Esophagus squamous epithelium (tissue), 5 donors: ENCODE measurements at regions not wholly inside any gene's neighbourhood (a gene's known extent, or its start where the extent isn't known, plus 50 kb on each side); places are given as distances from the start of the nearest gene placed in this dataset.

Experiments used
- DNase-seq: peaks from one replicate; lab custom pipeline; 2025; lab: John Stamatoyannopoulos, UW
- H3K27ac ChIP-seq, 4 donors: fragments of 200-600 bp; sonication (generic); one replicate each; pipeline ENCODE4 v1.5.1; 2016 to 2019; ENCODE audit warnings: mild to moderate bottlenecking in 1 of 4
- H3K27me3 ChIP-seq, 4 donors: fragments of 200-600 bp; sonication (generic); 1 replicate in 3 of 4; 2 replicates in 1 of 4; pipeline versions ENCODE4 v1.5.1 to v1.6.0; 2017 to 2021; ENCODE audit warnings: antibody characterized with exemption in 1 of 4
- H3K36me3 ChIP-seq, 3 donors: fragments of 200-600 bp; sonication (generic); one replicate each; pipeline ENCODE4 v1.5.1; 2016 to 2019
- H3K4me1 ChIP-seq, 3 donors: fragments of 200-600 bp; sonication (generic); one replicate each; pipeline ENCODE4 v1.5.1; 2017 to 2019
- H3K4me3 ChIP-seq, 4 donors: fragments of 200-600 bp; sonication (generic); 1 replicate in 3 of 4; 2 replicates in 1 of 4; pipeline ENCODE4 v1.5.1; 2016 to 2019; ENCODE audit warnings: mild to moderate bottlenecking in 2 of 4, moderate library complexity in 1 of 4
- H3K9me3 ChIP-seq, 3 donors: fragments of 200-600 bp; sonication (generic); one replicate each; pipeline ENCODE4 v1.5.1; 2016 to 2019
- CTCF ChIP-seq, 6 experiments: fragments of 450-650 bp in 4 of 6; fragments of 200-600 bp in 2 of 6; sonication (generic) in 2 of 6; IDR thresholded peaks; one replicate each; pipeline ENCODE4 v1.5.1; 2016 to 2019; ENCODE audit warnings: antibody characterized with exemption in 6 of 6, mild to moderate bottlenecking in 4 of 6, moderate library complexity in 4 of 6
- POLR2A ChIP-seq, 4 donors: fragments of 450-650 bp; IDR thresholded peaks; one replicate each; pipeline ENCODE4 v1.6.1; 2017; ENCODE audit warnings: antibody characterized with exemption in 4 of 4, mild to moderate bottlenecking in 4 of 4, moderate library complexity in 3 of 4
- WGBS, 2 donors: methylation state at CpG; one replicate each; pipeline ENCODE4 v1.1.5; 2018; 5-methylcytosine and 5-hydroxymethylcytosine counted together
- intact Hi-C: fragments of 100-400 bp; cut with DNase I; formaldehyde crosslinking; loops from one replicate; pipeline ENCODE4 v1.15.0; 2022
- donor health status: DM: yes; HTN: yes; CAD: no.

DNA sequence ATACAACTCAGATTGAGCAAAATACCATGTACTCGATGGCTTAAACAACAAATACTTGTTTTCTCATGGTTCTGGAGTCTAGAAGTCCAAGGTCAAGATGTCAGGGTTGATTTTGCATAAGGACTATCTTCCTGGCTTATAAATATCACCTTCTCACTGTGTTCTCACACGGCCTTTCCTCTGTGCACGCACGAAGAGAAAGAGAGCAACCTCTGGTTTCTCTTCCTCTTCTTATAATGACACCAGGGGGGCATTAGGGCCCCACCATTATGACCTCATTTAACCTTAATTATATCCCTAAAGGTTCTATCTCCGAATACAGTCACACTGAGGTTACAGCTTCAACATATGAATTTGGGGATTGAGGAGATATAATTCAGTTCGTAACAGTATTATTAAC is 504.0 kb downstream of the MAGEE1 start:
- intact Hi-C loops: no loop called here
- Histone ChIP-seq H3K4me1 (no peaks in the 10 kb centered on the region), H3K9me3 (no peaks in the 10 kb centered on the region), H3K36me3 (no peaks in the 10 kb centered on the region), H3K27me3 (no peaks in the 10 kb centered on the region), H3K4me3 (no peak overlapping the region), H3K27ac (no peak overlapping the region)
- TF ChIP-seq POLR2A (IDR thresholded peaks at IDR 0.05): no peak
- no peak for TF ChIP-seq CTCF (IDR thresholded peaks at IDR 0.05)
- WGBS, 2 donors: 57 to 78% methylated on average over 6 of the region's 6 CpGs
- DNase-seq: no peak

DNA sequence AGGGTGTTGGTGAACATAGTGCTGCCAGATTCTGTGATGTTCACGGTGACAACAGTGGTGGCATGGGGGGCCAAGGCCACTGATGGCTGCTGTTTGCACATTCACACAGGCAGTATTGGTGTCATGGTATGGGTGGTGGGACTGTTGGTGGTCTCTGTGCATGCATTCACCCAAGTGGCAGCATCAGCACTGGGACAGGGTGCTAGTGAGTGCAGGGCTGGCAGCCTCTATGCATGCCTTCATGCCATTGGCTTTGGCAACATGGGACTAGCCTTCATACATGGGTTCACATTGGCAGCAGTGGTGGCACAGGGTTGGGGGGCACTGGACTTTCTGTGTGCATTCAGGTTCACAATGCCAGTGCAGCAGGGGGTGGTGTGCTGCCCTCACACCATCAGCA is 489.7 kb upstream of the FGF16 start:
- whole genome bisulfite sequencing, 2 donors: no CpG with 5 or more reads among the region's 1 CpG
- intact Hi-C loops: no loop called here
- TF ChIP-seq CTCF (IDR thresholded peaks at IDR 0.05) (no peak), POLR2A (IDR thresholded peaks at IDR 0.05) (no peak)
- Histone ChIP-seq H3K27ac (no peak overlapping the region), H3K4me1 (no peaks in the 10 kb centered on the region), H3K27me3 (no peaks in the 10 kb centered on the region), H3K4me3 (no peak overlapping the region), H3K36me3 (no peaks in the 10 kb centered on the region), H3K9me3 (no peaks in the 10 kb centered on the region)
- DNase-seq: no peak

GRCh38 chrX:76971393-76972376 is 475.5 kb upstream of the FGF16 start:
- Histone ChIP-seq H3K9me3 (no peaks in the 10 kb centered on the region), H3K4me1 (no peaks in the 10 kb centered on the region), H3K36me3 (no peaks in the 10 kb centered on the region), H3K27me3 (no peaks in the 10 kb centered on the region), H3K27ac (no peak overlapping the region), H3K4me3 (no peak overlapping the region)
- DNase-seq: no peak
- WGBS, 2 donors: 0% methylated on average over 1 of the region's 1 CpG
- no peak for TF ChIP-seq CTCF (IDR thresholded peaks at IDR 0.05)
- no peak for TF ChIP-seq POLR2A (IDR thresholded peaks at IDR 0.05)
- intact Hi-C loops: no loop called here

GRCh38 chrX:76977452-76977851 is 469.7 kb upstream of the FGF16 start:
- no peaks in the 10 kb centered on the region for H3K27me3 ChIP-seq
- no peaks in the 10 kb centered on the region for H3K4me1 ChIP-seq
- no peak for DNase-seq
- no peak for TF ChIP-seq CTCF (IDR thresholded peaks at IDR 0.05)
- H3K27ac ChIP-seq: no peak overlapping the region
- no peaks in the 10 kb centered on the region for H3K36me3 ChIP-seq
- intact Hi-C loops: no loop called here
- no peaks in the 10 kb centered on the region for H3K9me3 ChIP-seq
- 21 to 64% methylated on average over 2 of the region's 2 CpGs for WGBS, 2 donors
- H3K4me3 ChIP-seq: no peak overlapping the region

GRCh38 chrX:76987381-76987780 is 459.8 kb upstream of the FGF16 start:
- H3K27me3 ChIP-seq: no peaks in the 10 kb centered on the region
- no peak overlapping the region for H3K27ac ChIP-seq
- H3K4me3 ChIP-seq: no peak overlapping the region
- intact Hi-C loops: no loop called here
- no peaks in the 10 kb centered on the region for H3K36me3 ChIP-seq
- peaks cover 0 to 5% (median 0%) of the 10 kb centered on the region in 3 donors for H3K9me3 ChIP-seq
- H3K4me1 ChIP-seq: no peaks in the 10 kb centered on the region
- TF ChIP-seq CTCF (IDR thresholded peaks at IDR 0.05) (no peak), POLR2A (IDR thresholded peaks at IDR 0.05) (no peak)
- no peak for DNase-seq
- 30 to 33% methylated on average over 1 to 2 of the region's 4 CpGs for WGBS, 2 donors
